GM18861 (cell line): ENCODE measurements at regions not wholly inside any gene's neighbourhood (a gene's known extent, or its start where the extent isn't known, plus 50 kb on each side); places are given as distances from the start of the nearest gene placed in this dataset.
"Not testable (repeated sequence)": the region's sequence is repeated elsewhere in the genome, so short reads cannot be mapped to it uniquely, and the experiment has no call there.

Experiments used
- ATAC-seq: cut with Tn5 transposase; IDR thresholded peaks from one replicate; pipeline ENCODE4 v1.9.1; 2021; ENCODE audit not compliant: unreplicated experiment

GRCh38 chr9:42430674-42431615 lies 247.5 kb downstream of the SPATA31A6 start:
- ATAC-seq: not testable (repeated sequence)

GRCh38 chr9:42431616-42432010 lies 248.2 kb downstream of the SPATA31A6 start:
- ATAC-seq: not testable (repeated sequence)

- not testable (repeated sequence) for ATAC-seq
These were observed 251.6 kb downstream of the SPATA31A6 start for GRCh38 chr9:42434844-42435714.

GRCh38 chr9:42435715-42436342 lies 252.4 kb downstream of the SPATA31A6 start:
- not testable (repeated sequence) for ATAC-seq

GRCh38 chr9:42437057-42437759 lies 253.7 kb downstream of the SPATA31A6 start:
- peak; percentile 51 for ATAC-seq

GRCh38 chr9:42442680-42443079 lies 259.2 kb downstream of the SPATA31A6 start:
- ATAC-seq: not testable (repeated sequence)

GRCh38 chr9:42443414-42443813 lies 260.0 kb downstream of the SPATA31A6 start:
- ATAC-seq: not testable (repeated sequence)

- not testable (repeated sequence) for ATAC-seq
These were observed 278.0 kb downstream of the SPATA31A6 start for GRCh38 chr9:42461436-42461835.

- ATAC-seq: not testable (repeated sequence)
These were observed 278.4 kb downstream of the SPATA31A6 start for GRCh38 chr9:42461863-42462262.

- ATAC-seq: not testable (repeated sequence)
These were observed 280.5 kb downstream of the SPATA31A6 start for GRCh38 chr9:42463981-42464380.

- not testable (repeated sequence) for ATAC-seq
These were observed 287.1 kb downstream of the SPATA31A6 start for GRCh38 chr9:42470577-42470976.

GRCh38 chr9:42490989-42491388 lies 307.5 kb downstream of the SPATA31A6 start:
- not testable (repeated sequence) for ATAC-seq

- not testable (repeated sequence) for ATAC-seq
These were observed 319.3 kb downstream of the SPATA31A6 start for GRCh38 chr9:42502620-42503264.

GRCh38 chr9:42508111-42508510 lies 324.7 kb downstream of the SPATA31A6 start:
- not testable (repeated sequence) for ATAC-seq

- not testable (repeated sequence) for ATAC-seq
These were observed 330.1 kb downstream of the SPATA31A6 start for GRCh38 chr9:42513535-42513934.

- not testable (repeated sequence) for ATAC-seq
These were observed 351.0 kb downstream of the SPATA31A6 start for GRCh38 chr9:42534325-42534983.

- peak; percentile 45 for ATAC-seq
These were observed 351.5 kb downstream of the SPATA31A6 start for GRCh38 chr9:42534984-42535325.

- peak; percentile 86 for ATAC-seq
These were observed 367.4 kb downstream of the SPATA31A6 start for GRCh38 chr9:42550789-42551357.

- ATAC-seq: not testable (repeated sequence)
These were observed 385.1 kb downstream of the SPATA31A6 start for GRCh38 chr9:42568530-42568929.
